ENCODE measurements at regions not wholly inside any gene's neighbourhood (a gene's known extent, or its start where the extent isn't known, plus 50 kb on each side); places are given as distances from the start of the nearest gene placed in this dataset.
A peak's percentile ranks its signal among the peaks of the same experiment; 100 is the strongest.

GRCh38 chr13:34419025-34419424 lies 523.0 kb upstream of the NBEA start:
- TF ChIP-seq ZC3H10 (CRISPR knock-in tag; IDR thresholded peaks at IDR 0.05) (no peak), PATZ1 (CRISPR knock-in tag; IDR thresholded peaks at IDR 0.05; ENCODE audit: borderline replicate concordance) (no peak), ZNF8 (CRISPR knock-in tag; IDR thresholded peaks at IDR 0.05) (no peak), BACH2 (CRISPR knock-in tag; IDR thresholded peaks at IDR 0.05; ENCODE audit: borderline replicate concordance) (no peak), PPARA (CRISPR knock-in tag; IDR thresholded peaks at IDR 0.05; ENCODE audit: borderline replicate concordance) (no peak), ZFP3 (CRISPR knock-in tag; IDR thresholded peaks at IDR 0.05) (no peak), POU6F1 (CRISPR knock-in tag; IDR thresholded peaks at IDR 0.05; ENCODE audit: borderline replicate concordance, low read depth) (no peak), ZNF565 (CRISPR knock-in tag; conservative IDR thresholded peaks at IDR 0.05; ENCODE audit: low read depth) (no peak)
- ATAC-seq, result peak; percentile 86

- no peak for ATAC-seq
- no peak for TF ChIP-seq ISL1 (CRISPR knock-in tag; IDR thresholded peaks at IDR 0.05)
- TF ChIP-seq PATZ1 (CRISPR knock-in tag; IDR thresholded peaks at IDR 0.05; ENCODE audit: borderline replicate concordance), result no peak
- TF ChIP-seq POU6F1 (CRISPR knock-in tag; IDR thresholded peaks at IDR 0.05; ENCODE audit: borderline replicate concordance, low read depth), result no peak
- no peak for TF ChIP-seq OSR1 (CRISPR knock-in tag; IDR thresholded peaks at IDR 0.05)
- no peak for TF ChIP-seq ARNTL (CRISPR knock-in tag; IDR thresholded peaks at IDR 0.05; ENCODE audit: borderline replicate concordance, low read depth)
- no peak for TF ChIP-seq CREB5 (CRISPR knock-in tag; IDR thresholded peaks at IDR 0.05; ENCODE audit: low read depth)
- no peak for TF ChIP-seq TOX (CRISPR knock-in tag; IDR thresholded peaks at IDR 0.05; ENCODE audit: borderline replicate concordance)
- TF ChIP-seq GLIS3 (CRISPR knock-in tag; IDR thresholded peaks at IDR 0.05), result no peak
Observed at GRCh38 chr13:34419755-34420154, 522.3 kb upstream of the NBEA start.

GRCh38 chr13:34420702-34421346 lies 521.2 kb upstream of the NBEA start:
- ATAC-seq, result no peak
- TF ChIP-seq ZC3H10 (CRISPR knock-in tag; IDR thresholded peaks at IDR 0.05) (no peak), CSDC2 (CRISPR knock-in tag; IDR thresholded peaks at IDR 0.05) (no peak), OSR1 (CRISPR knock-in tag; IDR thresholded peaks at IDR 0.05) (no peak), ZNF565 (CRISPR knock-in tag; conservative IDR thresholded peaks at IDR 0.05; ENCODE audit: low read depth) (no peak), TOX (CRISPR knock-in tag; IDR thresholded peaks at IDR 0.05; ENCODE audit: borderline replicate concordance) (no peak)

GRCh38 chr13:34421347-34421719 lies 520.7 kb upstream of the NBEA start:
- ATAC-seq, result peak; percentile 29; the same call in 1 of the 3 replicates
- TF ChIP-seq GLIS3 (CRISPR knock-in tag; IDR thresholded peaks at IDR 0.05) (no peak), ZNF70 (CRISPR knock-in tag; IDR thresholded peaks at IDR 0.05) (no peak), CSRNP3 (CRISPR knock-in tag; IDR thresholded peaks at IDR 0.05) (no peak), ZNF565 (CRISPR knock-in tag; conservative IDR thresholded peaks at IDR 0.05; ENCODE audit: low read depth) (no peak), RARB (CRISPR knock-in tag; IDR thresholded peaks at IDR 0.05) (no peak)

All from SK-N-SH treated with all-trans-retinoic acid at 6 μM for 48 hours (cell line).